ENCODE measurements at regions not wholly inside any gene's neighbourhood (a gene's known extent, or its start where the extent isn't known, plus 50 kb on each side); places are given as distances from the start of the nearest gene placed in this dataset.

- DNase-seq, result no peak
These were observed 1654.0 kb downstream of the PCDH7 start for GRCh38 chr4:32374206-32374605.

GRCh38 chr4:32393806-32394205 lies 1673.6 kb downstream of the PCDH7 start:
- no peak for DNase-seq

- DNase-seq, result no peak
These were observed 1674.1 kb downstream of the PCDH7 start for GRCh38 chr4:32394255-32394654.

GRCh38 chr4:32396507-32397070 lies 1676.4 kb downstream of the PCDH7 start:
- no peak for DNase-seq

- DNase-seq, result no peak
These were observed 1680.7 kb downstream of the PCDH7 start for GRCh38 chr4:32400870-32401269.

GRCh38 chr4:32417113-32417704 lies 1697.0 kb downstream of the PCDH7 start:
- DNase-seq, result no peak

- no peak for DNase-seq
These were observed 1703.1 kb downstream of the PCDH7 start for GRCh38 chr4:32423267-32423666.

GRCh38 chr4:32425243-32425642 lies 1705.1 kb downstream of the PCDH7 start:
- no peak for DNase-seq

- no peak for DNase-seq
These were observed 1707.4 kb downstream of the PCDH7 start for GRCh38 chr4:32427566-32427965.

GRCh38 chr4:32429151-32429550 lies 1709.0 kb downstream of the PCDH7 start:
- no peak for DNase-seq

GRCh38 chr4:32435308-32435707 lies 1715.1 kb downstream of the PCDH7 start:
- no peak for DNase-seq

GRCh38 chr4:32436816-32437215 lies 1716.6 kb downstream of the PCDH7 start:
- DNase-seq, result no peak

GRCh38 chr4:32440391-32440790 lies 1720.2 kb downstream of the PCDH7 start:
- DNase-seq, result no peak

- no peak for DNase-seq
These were observed 1734.3 kb downstream of the PCDH7 start for GRCh38 chr4:32454482-32454881.

- no peak for DNase-seq
These were observed 1735.1 kb downstream of the PCDH7 start for GRCh38 chr4:32455231-32455630.

GRCh38 chr4:32460972-32461371 lies 1740.8 kb downstream of the PCDH7 start:
- no peak for DNase-seq

GRCh38 chr4:32462944-32463343 lies 1742.8 kb downstream of the PCDH7 start:
- peak in 1 of 2 experiments; percentile 35 for DNase-seq

GRCh38 chr4:32470087-32470585 lies 1750.0 kb downstream of the PCDH7 start:
- no peak for DNase-seq

- DNase-seq, result no peak
These were observed 1752.7 kb downstream of the PCDH7 start for GRCh38 chr4:32472918-32473317.

- no peak for DNase-seq
These were observed 1755.5 kb downstream of the PCDH7 start for GRCh38 chr4:32475710-32476109.

GRCh38 chr4:32477518-32477917 lies 1757.3 kb downstream of the PCDH7 start:
- DNase-seq, result no peak

- no peak for DNase-seq
These were observed 1765.8 kb downstream of the PCDH7 start for GRCh38 chr4:32485956-32486355.

- peak in 1 of 2 experiments; percentile 62 for DNase-seq
These were observed 1768.5 kb downstream of the PCDH7 start for GRCh38 chr4:32488690-32489089.

- DNase-seq, result no peak
These were observed 1779.0 kb downstream of the PCDH7 start for GRCh38 chr4:32499171-32499570.

- DNase-seq, result no peak
These were observed 1783.1 kb downstream of the PCDH7 start for GRCh38 chr4:32503241-32503640.
